ENCODE measurements at regions not wholly inside any gene's neighbourhood (a gene's known extent, or its start where the extent isn't known, plus 50 kb on each side); places are given as distances from the start of the nearest gene placed in this dataset.

- TF ChIP-seq GATA2 (IDR thresholded peaks at IDR 0.05; ENCODE audit: low read depth, low read length) (no peak), GATA3 (IDR thresholded peaks at IDR 0.05; ENCODE audit: low read depth, low read length) (no peak)
These were observed 986.1 kb downstream of the ADGRL2 start for GRCh38 chr1:82786883-82787282.
